HCT116 (cell line): ENCODE measurements at regions not wholly inside any gene's neighbourhood (a gene's known extent, or its start where the extent isn't known, plus 50 kb on each side); places are given as distances from the start of the nearest gene placed in this dataset.

Experiments
- ATAC-seq: fragments of 200-7000 bp; cut with Tn5 transposase; 2 replicates; pipeline ENCODE4 v1.9.1; 2020; ENCODE audit warnings: mild to moderate bottlenecking, moderate library complexity
- BruUV-seq: library from RNA; stranded (reverse); fragments of 400-500 nt; replicated peaks from 2 replicates; lab custom pipeline; 2021; lab: Mats Ljungman, UMichigan
- CTCF ChIA-PET: fragments of 300-600 bp; sonication (Branson Sonifier 250); formaldehyde crosslinking; loops from one replicate; lab custom pipeline; 2021; ENCODE audit warnings: antibody characterized with exemption; lab: Charles Lee
- POLR2A ChIA-PET: fragments of 300-600, 350-600 bp; sonication (Branson Sonifier 250); formaldehyde crosslinking; loops from one replicate; lab custom pipeline; 2021; ENCODE audit warnings: antibody characterized with exemption; lab: Charles Lee
- RAD21 ChIA-PET, 2 experiments: fragments of 300-600 bp; sonication (Branson Sonifier 250); formaldehyde crosslinking; loops; one replicate each; lab custom pipeline; 2023; ENCODE audit warnings: low total read pairs in 2 of 2; ENCODE audit not compliant: uncharacterized antibody in 2 of 2, unreplicated experiment in 2 of 2, low non-redundant PET in 1 of 2; lab: Charles Lee
- DNase-seq: peaks from one replicate; pipeline ENCODE4 v3.0.0-alpha.2; 2010; ENCODE audit warnings: low read depth, low spot score
- H2AFZ ChIP-seq: fragments of 200-600 bp; shearing (Covaris generic), sonication (generic); 2 replicates; pipeline ENCODE4 v1.6.1; 2017; ENCODE audit warnings: low read depth, mixed run types, mixed read lengths, antibody characterized with exemption, low read length; ENCODE audit not compliant: poor library complexity, severe bottlenecking
- H3K27ac ChIP-seq: 2 replicates; pipeline ENCODE4 v1.5.1; 2012; ENCODE audit warnings: low read depth, low read length
- H3K27me3 ChIP-seq: fragments of 200-600 bp; sonication (generic); 2 replicates; pipeline ENCODE4 v1.6.1; 2016; ENCODE audit warnings: mixed run types, low read length, mixed read lengths; ENCODE audit not compliant: insufficient read depth
- H3K36me3 ChIP-seq, 2 experiments: fragments of 200-500 bp in 1 of 2; fragments of 200-600 bp in 1 of 2; sonication (Bioruptor generic) in 1 of 2; sonication (generic) in 1 of 2; 2 replicates each; pipeline versions ENCODE4 v1.5.1 to v1.6.1; 2014 to 2016; ENCODE audit warnings: low read length in 2 of 2, inconsistent platforms in 1 of 2, mixed read lengths in 1 of 2, mixed run types in 1 of 2; ENCODE audit not compliant: insufficient read depth in 2 of 2, control insufficient read depth in 1 of 2
- H3K4me1 ChIP-seq, 2 experiments: fragments of 200-600 bp in 1 of 2; sonication (generic) in 1 of 2; 2 replicates each; pipeline versions ENCODE4 v1.5.1 to v1.6.1; 2012 to 2017; ENCODE audit warnings: low read length in 2 of 2, inconsistent platforms in 1 of 2, mild to moderate bottlenecking in 1 of 2, mixed read lengths in 1 of 2, mixed run types in 1 of 2, moderate library complexity in 1 of 2; ENCODE audit not compliant: insufficient read depth in 2 of 2, control insufficient read depth in 1 of 2
- H3K4me2 ChIP-seq: fragments of 200-600 bp; sonication (generic); 2 replicates; pipeline ENCODE4 v1.6.1; 2017; ENCODE audit warnings: mixed run types, low read length, mixed read lengths
- H3K4me3 ChIP-seq, 2 experiments: fragments of 200-600 bp in 1 of 2; sonication (generic) in 1 of 2; replicated peaks in 1 of 2; 2 replicates each; pipeline ENCODE4 v1.5.1; 2011 to 2016; ENCODE audit warnings: low read length in 2 of 2, control low read depth in 1 of 2, low read depth in 1 of 2, mild to moderate bottlenecking in 1 of 2, mixed read lengths in 1 of 2, mixed run types in 1 of 2
- H3K79me2 ChIP-seq: fragments of 200-600 bp; sonication (generic); 2 replicates; pipeline ENCODE4 v1.6.1; 2017; ENCODE audit warnings: mild to moderate bottlenecking, mixed run types, low read length, moderate library complexity, mixed read lengths; ENCODE audit not compliant: insufficient read depth
- H3K9ac ChIP-seq: fragments of 200-600 bp; sonication (generic); 2 replicates; pipeline ENCODE4 v1.6.1; 2016; ENCODE audit warnings: low read length, mixed read lengths
- H3K9me2 ChIP-seq: fragments of 200-600 bp; sonication (generic), shearing (Covaris generic); 2 replicates; pipeline ENCODE4 v1.6.1; 2017; ENCODE audit warnings: mixed run types, mild to moderate bottlenecking, moderate library complexity; ENCODE audit not compliant: insufficient read depth
- H3K9me3 ChIP-seq, 2 experiments: fragments of 200-500 bp in 1 of 2; fragments of 200-600 bp in 1 of 2; sonication (Bioruptor generic) in 1 of 2; sonication (generic) in 1 of 2; 2 replicates each; pipeline ENCODE4 v1.6.1; 2014 to 2017; ENCODE audit warnings: low read length in 2 of 2, mixed read lengths in 2 of 2, inconsistent platforms in 1 of 2, low read depth in 1 of 2, mild to moderate bottlenecking in 1 of 2, mixed run types in 1 of 2, moderate library complexity in 1 of 2; ENCODE audit not compliant: control insufficient read depth in 1 of 2, insufficient read depth in 1 of 2
- H4K20me1 ChIP-seq: fragments of 200-600 bp; sonication (generic), shearing (Covaris generic); 2 replicates; pipeline ENCODE4 v1.6.1; 2017; ENCODE audit warnings: mixed run types, mild to moderate bottlenecking, moderate library complexity; ENCODE audit not compliant: insufficient read depth
- CBX3 ChIP-seq: IDR thresholded peaks from 2 replicates; pipeline ENCODE4 v1.6.1; 2012; ENCODE audit warnings: low read depth
- CEBPB ChIP-seq: IDR thresholded peaks from 2 replicates; pipeline ENCODE4 v1.6.1; 2012; ENCODE audit warnings: low read depth
- EGR1 ChIP-seq: IDR thresholded peaks from 2 replicates; pipeline ENCODE4 v1.6.1; 2012; ENCODE audit warnings: low read depth
- EZH2 ChIP-seq: fragments of 200-600 bp; sonication (generic); IDR thresholded peaks from 2 replicates; pipeline ENCODE4 v1.6.1; 2017; ENCODE audit warnings: antibody characterized with exemption, mixed run types
- FOSL1 ChIP-seq: IDR thresholded peaks from 2 replicates; pipeline ENCODE4 v1.6.1; 2012; ENCODE audit warnings: low read depth
- JUND ChIP-seq: IDR thresholded peaks from 2 replicates; pipeline ENCODE4 v1.6.1; 2012
- POLR2A ChIP-seq: IDR thresholded peaks from 2 replicates; pipeline ENCODE4 v1.7.0; 2011; ENCODE audit warnings: borderline replicate concordance; ENCODE audit not compliant: insufficient read depth, insufficient read length; ENCODE audit errors: extremely low read depth
- POLR2AphosphoS5 ChIP-seq: IDR thresholded peaks from 2 replicates; pipeline ENCODE4 v1.6.1; 2011; ENCODE audit warnings: mild to moderate bottlenecking, low read depth, low read length, moderate library complexity
- RAD21 ChIP-seq: IDR thresholded peaks from 2 replicates; pipeline ENCODE4 v1.6.1; 2012; ENCODE audit warnings: low read depth, mild to moderate bottlenecking
- SIN3A ChIP-seq: IDR thresholded peaks from 2 replicates; pipeline ENCODE4 v1.6.1; 2012; ENCODE audit warnings: low read depth
- SP1 ChIP-seq: IDR thresholded peaks from 2 replicates; pipeline ENCODE4 v1.6.1; 2012; ENCODE audit warnings: low read depth
- YY1 ChIP-seq: IDR thresholded peaks from 2 replicates; pipeline ENCODE4 v1.6.1; 2011; ENCODE audit warnings: low read length, low read depth, moderate library complexity, mild to moderate bottlenecking; ENCODE audit not compliant: insufficient replicate concordance; ENCODE audit errors: extremely low read depth
- ZFX ChIP-seq: fragments of 450-650 bp; IDR thresholded peaks from 2 replicates; pipeline ENCODE4 v1.6.1; 2017
- ZNF274 ChIP-seq: fragments of 200-500 bp; sonication (Bioruptor generic); IDR thresholded peaks from 2 replicates; pipeline ENCODE4 v1.6.1; 2014; ENCODE audit warnings: mild to moderate bottlenecking, low read depth, low read length, inconsistent platforms
- intact Hi-C: fragments of 100-400 bp; cut with micrococcal nuclease; formaldehyde crosslinking; loops from 2 replicates; pipeline ENCODE4 v1.10.0; 2022
- TF ChIP-seq, protein P1 (sequence below): IDR thresholded peaks from 2 replicates; pipeline ENCODE4 v1.6.1; 2011; ENCODE audit warnings: mild to moderate bottlenecking, low read length, moderate library complexity; ENCODE audit not compliant: insufficient replicate concordance; ENCODE audit errors: extremely low read depth
- TF ChIP-seq, protein P2 (sequence below), 3 experiments: fragments of 200-600 bp in 1 of 3; sonication (generic) in 1 of 3; IDR thresholded peaks in 2 of 3; conservative IDR thresholded peaks in 1 of 3; 2 replicates each; pipeline ENCODE4 v1.5.1; 2012 to 2017; ENCODE audit warnings: low read depth in 2 of 3, low read length in 2 of 3, antibody characterized with exemption in 1 of 3, borderline replicate concordance in 1 of 3, control low read depth in 1 of 3, mild to moderate bottlenecking in 1 of 3, mixed read lengths in 1 of 3, mixed run types in 1 of 3, moderate library complexity in 1 of 3; ENCODE audit not compliant: insufficient read depth in 1 of 3
- TF ChIP-seq, protein P3 (sequence below): IDR thresholded peaks from 2 replicates; pipeline ENCODE4 v1.6.1; 2012; ENCODE audit warnings: low read depth
- TF ChIP-seq, protein P4 (sequence below): IDR thresholded peaks from 2 replicates; pipeline ENCODE4 v1.6.1; 2012
- TF ChIP-seq, protein P5 (sequence below): IDR thresholded peaks from 2 replicates; pipeline ENCODE4 v1.6.1; 2012

DNA sequence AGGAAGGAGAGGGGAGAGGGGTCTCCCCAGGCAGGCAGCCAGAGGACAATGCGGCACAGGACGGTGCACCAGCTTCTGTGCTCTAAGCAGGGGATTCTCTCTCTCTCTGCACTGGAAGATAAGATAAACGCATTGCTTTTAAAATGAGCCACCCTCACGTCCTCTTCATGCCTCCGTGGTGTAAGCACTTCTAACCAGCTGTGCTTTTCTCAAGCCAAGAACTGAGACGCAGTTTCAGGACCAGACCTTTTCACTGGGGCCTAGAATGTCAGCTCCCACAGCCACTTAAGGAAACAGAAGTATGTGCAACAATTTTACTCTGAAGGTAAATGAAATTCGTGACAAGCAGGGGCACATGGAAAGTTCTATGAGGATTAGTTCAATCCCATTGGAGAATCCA, 82.4 kb downstream of the PSMB1 start:
- H3K36me3 ChIP-seq: no peaks in the 10 kb centered on the region
- no peaks in the 10 kb centered on the region for H3K4me1 ChIP-seq
- no peak overlapping the region for H3K9ac ChIP-seq
- ChIA-PET CTCF (no interaction called here), RAD21 (no interaction called here), POLR2A (no interaction called here)
- H3K27me3 ChIP-seq: peaks cover 8% of the 10 kb centered on the region; the same call in 1 of the 2 replicates
- ATAC-seq: no peak
- H2AFZ ChIP-seq: no peak overlapping the region
- H3K79me2 ChIP-seq: no peaks in the 10 kb centered on the region
- TF ChIP-seq SIN3A: no peak
- TF ChIP-seq, protein P1, sequence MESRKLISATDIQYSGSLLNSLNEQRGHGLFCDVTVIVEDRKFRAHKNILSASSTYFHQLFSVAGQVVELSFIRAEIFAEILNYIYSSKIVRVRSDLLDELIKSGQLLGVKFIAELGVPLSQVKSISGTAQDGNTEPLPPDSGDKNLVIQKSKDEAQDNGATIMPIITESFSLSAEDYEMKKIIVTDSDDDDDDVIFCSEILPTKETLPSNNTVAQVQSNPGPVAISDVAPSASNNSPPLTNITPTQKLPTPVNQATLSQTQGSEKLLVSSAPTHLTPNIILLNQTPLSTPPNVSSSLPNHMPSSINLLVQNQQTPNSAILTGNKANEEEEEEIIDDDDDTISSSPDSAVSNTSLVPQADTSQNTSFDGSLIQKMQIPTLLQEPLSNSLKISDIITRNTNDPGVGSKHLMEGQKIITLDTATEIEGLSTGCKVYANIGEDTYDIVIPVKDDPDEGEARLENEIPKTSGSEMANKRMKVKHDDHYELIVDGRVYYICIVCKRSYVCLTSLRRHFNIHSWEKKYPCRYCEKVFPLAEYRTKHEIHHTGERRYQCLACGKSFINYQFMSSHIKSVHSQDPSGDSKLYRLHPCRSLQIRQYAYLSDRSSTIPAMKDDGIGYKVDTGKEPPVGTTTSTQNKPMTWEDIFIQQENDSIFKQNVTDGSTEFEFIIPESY: no peak
- no peak for TF ChIP-seq SP1
- TF ChIP-seq ZNF274: no peak
- no peak for TF ChIP-seq JUND
- no peak for TF ChIP-seq POLR2AphosphoS5
- no peak for TF ChIP-seq FOSL1
- no peak for TF ChIP-seq EZH2
- TF ChIP-seq YY1: no peak
- no peak for TF ChIP-seq CBX3
- TF ChIP-seq EGR1: no peak
- TF ChIP-seq, protein P2, sequence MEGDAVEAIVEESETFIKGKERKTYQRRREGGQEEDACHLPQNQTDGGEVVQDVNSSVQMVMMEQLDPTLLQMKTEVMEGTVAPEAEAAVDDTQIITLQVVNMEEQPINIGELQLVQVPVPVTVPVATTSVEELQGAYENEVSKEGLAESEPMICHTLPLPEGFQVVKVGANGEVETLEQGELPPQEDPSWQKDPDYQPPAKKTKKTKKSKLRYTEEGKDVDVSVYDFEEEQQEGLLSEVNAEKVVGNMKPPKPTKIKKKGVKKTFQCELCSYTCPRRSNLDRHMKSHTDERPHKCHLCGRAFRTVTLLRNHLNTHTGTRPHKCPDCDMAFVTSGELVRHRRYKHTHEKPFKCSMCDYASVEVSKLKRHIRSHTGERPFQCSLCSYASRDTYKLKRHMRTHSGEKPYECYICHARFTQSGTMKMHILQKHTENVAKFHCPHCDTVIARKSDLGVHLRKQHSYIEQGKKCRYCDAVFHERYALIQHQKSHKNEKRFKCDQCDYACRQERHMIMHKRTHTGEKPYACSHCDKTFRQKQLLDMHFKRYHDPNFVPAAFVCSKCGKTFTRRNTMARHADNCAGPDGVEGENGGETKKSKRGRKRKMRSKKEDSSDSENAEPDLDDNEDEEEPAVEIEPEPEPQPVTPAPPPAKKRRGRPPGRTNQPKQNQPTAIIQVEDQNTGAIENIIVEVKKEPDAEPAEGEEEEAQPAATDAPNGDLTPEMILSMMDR (IDR thresholded peaks at IDR 0.05 in 2 of 3, conservative IDR thresholded peaks at IDR 0.05 in 1 of 3; ENCODE audit: borderline replicate concordance in 1 of 3, insufficient read depth in 1 of 3, low read depth in 2 of 3, low read length in 2 of 3): no peak
- TF ChIP-seq RAD21: no peak
- TF ChIP-seq, protein P3, sequence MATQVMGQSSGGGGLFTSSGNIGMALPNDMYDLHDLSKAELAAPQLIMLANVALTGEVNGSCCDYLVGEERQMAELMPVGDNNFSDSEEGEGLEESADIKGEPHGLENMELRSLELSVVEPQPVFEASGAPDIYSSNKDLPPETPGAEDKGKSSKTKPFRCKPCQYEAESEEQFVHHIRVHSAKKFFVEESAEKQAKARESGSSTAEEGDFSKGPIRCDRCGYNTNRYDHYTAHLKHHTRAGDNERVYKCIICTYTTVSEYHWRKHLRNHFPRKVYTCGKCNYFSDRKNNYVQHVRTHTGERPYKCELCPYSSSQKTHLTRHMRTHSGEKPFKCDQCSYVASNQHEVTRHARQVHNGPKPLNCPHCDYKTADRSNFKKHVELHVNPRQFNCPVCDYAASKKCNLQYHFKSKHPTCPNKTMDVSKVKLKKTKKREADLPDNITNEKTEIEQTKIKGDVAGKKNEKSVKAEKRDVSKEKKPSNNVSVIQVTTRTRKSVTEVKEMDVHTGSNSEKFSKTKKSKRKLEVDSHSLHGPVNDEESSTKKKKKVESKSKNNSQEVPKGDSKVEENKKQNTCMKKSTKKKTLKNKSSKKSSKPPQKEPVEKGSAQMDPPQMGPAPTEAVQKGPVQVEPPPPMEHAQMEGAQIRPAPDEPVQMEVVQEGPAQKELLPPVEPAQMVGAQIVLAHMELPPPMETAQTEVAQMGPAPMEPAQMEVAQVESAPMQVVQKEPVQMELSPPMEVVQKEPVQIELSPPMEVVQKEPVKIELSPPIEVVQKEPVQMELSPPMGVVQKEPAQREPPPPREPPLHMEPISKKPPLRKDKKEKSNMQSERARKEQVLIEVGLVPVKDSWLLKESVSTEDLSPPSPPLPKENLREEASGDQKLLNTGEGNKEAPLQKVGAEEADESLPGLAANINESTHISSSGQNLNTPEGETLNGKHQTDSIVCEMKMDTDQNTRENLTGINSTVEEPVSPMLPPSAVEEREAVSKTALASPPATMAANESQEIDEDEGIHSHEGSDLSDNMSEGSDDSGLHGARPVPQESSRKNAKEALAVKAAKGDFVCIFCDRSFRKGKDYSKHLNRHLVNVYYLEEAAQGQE: no peak
- no peak for TF ChIP-seq POLR2A
- no peak for TF ChIP-seq CEBPB
- TF ChIP-seq ZFX: no peak
- TF ChIP-seq, protein P4, sequence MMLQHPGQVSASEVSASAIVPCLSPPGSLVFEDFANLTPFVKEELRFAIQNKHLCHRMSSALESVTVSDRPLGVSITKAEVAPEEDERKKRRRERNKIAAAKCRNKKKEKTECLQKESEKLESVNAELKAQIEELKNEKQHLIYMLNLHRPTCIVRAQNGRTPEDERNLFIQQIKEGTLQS: no peak
- TF ChIP-seq, protein P5, sequence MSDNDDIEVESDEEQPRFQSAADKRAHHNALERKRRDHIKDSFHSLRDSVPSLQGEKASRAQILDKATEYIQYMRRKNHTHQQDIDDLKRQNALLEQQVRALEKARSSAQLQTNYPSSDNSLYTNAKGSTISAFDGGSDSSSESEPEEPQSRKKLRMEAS: no peak
- no peak for DNase-seq
- H3K9me3 ChIP-seq: peaks cover 8 to 10% of the 10 kb centered on the region in 2 experiments; a peak in 2 of 4 replicates
- H3K4me3 ChIP-seq: no peak overlapping the region
- H3K27ac ChIP-seq: no peak overlapping the region
- no TSS peak for BruUV-seq
- intact Hi-C loops: no loop called here
- H3K9me2 ChIP-seq: no peaks in the 10 kb centered on the region
- no peaks in the 10 kb centered on the region for H4K20me1 ChIP-seq
- H3K4me2 ChIP-seq: no peak overlapping the region
